ENCODE measurements at regions not wholly inside any gene's neighbourhood (a gene's known extent, or its start where the extent isn't known, plus 50 kb on each side); places are given as distances from the start of the nearest gene placed in this dataset.
A peak's percentile ranks its signal among the peaks of the same experiment; 100 is the strongest.

DNA sequence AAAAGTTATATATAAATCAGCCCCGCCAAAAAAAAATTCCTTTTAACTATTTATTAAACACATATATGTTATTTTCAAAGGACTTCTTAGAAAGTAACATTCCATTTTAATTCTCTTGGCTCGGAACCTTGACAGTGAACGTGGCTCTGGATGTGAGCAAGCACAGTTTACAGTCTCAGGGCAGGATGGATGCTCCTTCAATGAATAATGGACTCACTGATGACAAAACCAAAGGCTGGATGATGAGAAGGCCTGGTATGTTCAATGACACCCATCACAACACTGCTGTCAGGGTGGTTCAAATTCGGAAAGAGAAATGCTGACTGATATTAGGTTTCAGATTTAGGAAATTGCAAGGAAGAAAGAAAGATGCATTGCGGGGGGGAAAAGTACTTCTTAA is 148.8 kb downstream of the SIPA1L2 start:
- Histone ChIP-seq H3K4me3 (no peak overlapping the region), H3K4me1 (peaks cover 0 to 8% (median 3%) of the 10 kb centered on the region in 4 donors), H3K27me3 (no peaks in the 10 kb centered on the region), H3K36me3 (no peaks in the 10 kb centered on the region), H3K9me3 (no peaks in the 10 kb centered on the region), H3K27ac (no peak overlapping the region)
- DNase-seq, result no peak
- TF ChIP-seq CTCF (IDR thresholded peaks at IDR 0.05), result no peak
- intact Hi-C loops (cut with DNase I; ENCODE audit: low total_unique reads), result no loop called here

DNA sequence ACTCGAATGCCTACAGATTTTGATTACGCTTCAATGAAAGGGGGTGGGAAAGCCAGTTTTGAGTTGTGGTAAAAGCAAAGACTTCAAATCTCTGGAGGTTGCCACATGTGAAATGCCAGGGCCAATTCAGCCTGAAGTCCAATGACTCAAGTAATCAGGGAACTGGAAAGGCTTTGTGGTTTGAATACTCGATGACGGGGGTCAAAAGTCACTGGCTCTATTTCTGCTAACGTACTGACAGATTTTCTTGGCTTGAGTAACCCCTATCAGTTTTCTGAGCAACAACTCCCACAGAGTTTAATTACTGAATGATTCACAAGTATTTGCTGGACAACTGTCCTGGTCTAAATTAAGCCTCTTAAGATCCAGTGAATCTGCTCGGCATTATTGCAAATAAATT is 152.2 kb downstream of the SIPA1L2 start:
- DNase-seq, result peak in 1 of 2 donors; percentile 58
- intact Hi-C loops (cut with DNase I; ENCODE audit: low total_unique reads), result no loop called here
- no peak for TF ChIP-seq CTCF (IDR thresholded peaks at IDR 0.05)

DNA sequence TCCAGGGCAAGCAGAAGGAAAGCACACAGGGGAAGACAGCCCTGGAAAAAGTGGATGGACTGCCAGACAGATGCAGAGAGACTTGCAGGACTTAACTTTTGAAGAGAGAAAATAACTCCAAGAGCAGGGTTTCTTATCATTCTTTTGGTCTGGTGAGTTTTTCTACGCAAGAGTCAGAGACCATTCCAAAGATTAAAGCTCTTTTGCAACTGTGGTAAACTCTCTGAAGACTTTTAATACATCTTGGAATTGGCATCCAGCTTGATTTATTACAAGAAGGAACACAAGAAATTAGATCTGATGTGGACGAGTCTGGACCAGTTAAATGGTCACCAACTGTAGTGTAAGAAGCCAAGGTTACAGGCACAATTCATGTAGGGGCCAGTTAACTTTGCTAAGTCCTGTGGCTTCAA is 153.4 kb downstream of the SIPA1L2 start:
- Histone ChIP-seq H3K4me1 (peaks cover 0 to 26% (median 3%) of the 10 kb centered on the region in 4 donors), H3K27me3 (no peaks in the 10 kb centered on the region), H3K27ac (no peak overlapping the region), H3K4me3 (no peak overlapping the region), H3K9me3 (no peaks in the 10 kb centered on the region), H3K36me3 (no peaks in the 10 kb centered on the region)
- DNase-seq, result no peak
- intact Hi-C loops (cut with DNase I; ENCODE audit: low total_unique reads), result no loop called here
- no peak for TF ChIP-seq CTCF (IDR thresholded peaks at IDR 0.05)

More for the DNA sequence above, 152.2 kb downstream of the SIPA1L2 start:
- H3K27me3 ChIP-seq, result no peaks in the 10 kb centered on the region
- peaks cover 0 to 19% (median 3%) of the 10 kb centered on the region in 4 donors for H3K4me1 ChIP-seq
- no peaks in the 10 kb centered on the region for H3K36me3 ChIP-seq
- H3K9me3 ChIP-seq, result no peaks in the 10 kb centered on the region
- no peak overlapping the region for H3K4me3 ChIP-seq
- H3K27ac ChIP-seq, result no peak overlapping the region

GRCh38 chr1:232474826-232475225 is 155.1 kb downstream of the SIPA1L2 start:
- peaks cover 0 to 26% (median 3%) of the 10 kb centered on the region in 4 donors for H3K4me1 ChIP-seq
- H3K27ac ChIP-seq, result no peak overlapping the region
- no peak for TF ChIP-seq CTCF (IDR thresholded peaks at IDR 0.05)
- no peaks in the 10 kb centered on the region for H3K27me3 ChIP-seq
- intact Hi-C loops (cut with DNase I; ENCODE audit: low total_unique reads), result loop anchor here (5.0 kb wide), 1 partner anchor 1328 kb away; no protein-coding TSS in a partner anchor
- H3K9me3 ChIP-seq, result no peaks in the 10 kb centered on the region
- no peak overlapping the region for H3K4me3 ChIP-seq
- no peaks in the 10 kb centered on the region for H3K36me3 ChIP-seq
- DNase-seq, result no peak

DNA sequence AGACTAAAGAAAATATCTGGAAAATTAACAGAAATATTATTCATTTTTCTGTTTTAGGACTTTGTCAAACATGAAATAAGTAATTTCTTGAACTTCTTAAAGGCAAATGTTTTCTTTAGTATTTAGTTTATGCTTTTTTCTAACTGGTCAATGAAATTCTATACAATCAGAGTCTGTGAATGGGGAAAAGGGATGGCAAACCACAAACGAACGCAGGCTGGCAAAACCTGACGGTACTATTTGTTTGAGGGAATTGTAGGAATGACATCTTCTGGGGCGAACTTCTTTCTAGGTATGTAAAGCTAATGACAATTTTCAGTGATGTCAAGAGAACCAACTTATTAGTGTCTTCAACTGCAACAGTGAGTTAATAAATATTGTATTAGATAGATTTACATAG is 156.0 kb downstream of the SIPA1L2 start:
- H3K36me3 ChIP-seq, result no peaks in the 10 kb centered on the region
- peaks cover 0 to 26% (median 3%) of the 10 kb centered on the region in 4 donors for H3K4me1 ChIP-seq
- intact Hi-C loops (cut with DNase I; ENCODE audit: low total_unique reads), result loop anchor here (5.0 kb wide), 1 partner anchor 1327 kb away; no protein-coding TSS in a partner anchor
- no peaks in the 10 kb centered on the region for H3K9me3 ChIP-seq
- no peak for DNase-seq
- H3K4me3 ChIP-seq, result no peak overlapping the region
- TF ChIP-seq CTCF (IDR thresholded peaks at IDR 0.05), result no peak
- no peak overlapping the region for H3K27ac ChIP-seq
- no peaks in the 10 kb centered on the region for H3K27me3 ChIP-seq

GRCh38 chr1:232473324-232473723 is 156.6 kb downstream of the SIPA1L2 start:
- peaks cover 0 to 26% (median 3%) of the 10 kb centered on the region in 4 donors for H3K4me1 ChIP-seq
- no peaks in the 10 kb centered on the region for H3K9me3 ChIP-seq
- no peak overlapping the region for H3K27ac ChIP-seq
- intact Hi-C loops (cut with DNase I; ENCODE audit: low total_unique reads), result loop anchor here (5.0 kb wide), 1 partner anchor 1326 kb away; no protein-coding TSS in a partner anchor
- no peaks in the 10 kb centered on the region for H3K27me3 ChIP-seq
- H3K36me3 ChIP-seq, result no peaks in the 10 kb centered on the region
- no peak overlapping the region for H3K4me3 ChIP-seq
- peak in 1 of 2 donors; percentile 46 for DNase-seq
- TF ChIP-seq CTCF (IDR thresholded peaks at IDR 0.05), result no peak

Measured in tibial artery (tissue), 4 donors.